Central memory CD4-positive, alpha-beta T cell (primary cell): ENCODE measurements at regions not wholly inside any gene's neighbourhood (a gene's known extent, or its start where the extent isn't known, plus 50 kb on each side); places are given as distances from the start of the nearest gene placed in this dataset.

Experiments
- DNase-seq: peaks from one replicate; pipeline ENCODE4 v3.0.0; 2022

GRCh38 chr13:73929287-73929932 lies 204.8 kb downstream of the KLF12 start:
- no peak for DNase-seq

DNA sequence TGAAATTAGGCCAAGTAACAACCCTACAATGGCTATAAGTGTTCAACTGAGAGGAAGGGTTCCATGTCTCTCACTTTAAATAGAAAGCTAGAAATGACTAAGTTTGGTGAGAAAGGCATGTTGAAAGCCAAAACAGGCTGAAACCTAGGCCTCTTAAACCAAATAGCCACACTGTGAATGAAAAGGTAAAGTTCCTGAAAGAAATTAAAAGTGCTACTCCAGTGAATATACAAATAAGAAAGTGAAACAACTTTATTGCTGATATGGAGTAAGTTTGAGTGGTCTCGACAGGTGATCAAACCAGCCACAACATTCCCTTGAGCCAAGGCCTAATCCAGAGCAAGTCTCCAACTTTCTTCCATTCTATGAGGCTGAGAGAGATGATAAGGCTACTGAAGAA lies 209.6 kb downstream of the KLF12 start:
- DNase-seq: no peak

GRCh38 chr13:73922493-73923393 lies 211.5 kb downstream of the KLF12 start:
- DNase-seq: no peak

DNA sequence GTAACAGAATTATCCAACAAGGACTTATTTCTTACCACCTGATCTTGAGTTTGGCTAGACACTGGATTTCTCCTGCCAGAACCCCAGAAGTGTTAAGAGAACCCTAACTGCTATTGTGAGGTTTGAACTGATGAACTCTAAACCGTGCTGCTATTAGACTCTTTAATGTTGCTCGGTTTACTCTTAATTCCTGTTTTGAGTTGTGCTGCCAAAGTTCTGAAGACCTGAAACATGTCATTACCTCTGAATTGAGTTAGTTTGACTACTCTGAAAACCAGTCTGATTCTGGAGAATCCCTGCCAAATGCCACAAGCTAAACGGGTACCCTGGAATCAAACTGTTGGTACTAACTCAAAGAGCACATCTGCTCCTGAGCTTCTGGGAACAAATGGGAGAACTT lies 215.5 kb downstream of the KLF12 start:
- DNase-seq: no peak

GRCh38 chr13:73913751-73914518 lies 220.3 kb downstream of the KLF12 start:
- DNase-seq: no peak

- DNase-seq: no peak
Observed at GRCh38 chr13:73913079-73913740, 221.0 kb downstream of the KLF12 start.

GRCh38 chr13:73911361-73911760 lies 222.8 kb downstream of the KLF12 start:
- DNase-seq: no peak

GRCh38 chr13:73910733-73911132 lies 223.5 kb downstream of the KLF12 start:
- DNase-seq: no peak

DNA sequence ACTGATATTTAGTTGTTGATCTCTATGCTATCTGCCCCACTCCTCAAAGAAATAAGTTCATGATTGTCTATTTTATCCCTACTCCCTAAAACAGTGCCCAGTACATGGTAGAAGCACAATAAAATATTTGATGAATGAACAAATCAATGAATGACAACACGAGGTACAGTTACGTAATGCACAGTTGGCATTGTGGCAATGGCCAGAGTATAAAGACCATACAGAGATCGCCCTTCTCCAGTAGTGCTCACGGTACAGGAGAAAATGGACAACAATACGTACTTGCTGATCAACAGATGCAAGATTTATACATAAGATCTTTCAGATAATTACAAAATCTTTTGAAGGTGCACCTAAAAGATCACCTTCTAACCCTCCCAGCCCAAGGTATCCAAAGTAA lies 225.4 kb downstream of the KLF12 start:
- no peak for DNase-seq

- no peak for DNase-seq
Observed at GRCh38 chr13:73904625-73905024, 229.6 kb downstream of the KLF12 start.

DNA sequence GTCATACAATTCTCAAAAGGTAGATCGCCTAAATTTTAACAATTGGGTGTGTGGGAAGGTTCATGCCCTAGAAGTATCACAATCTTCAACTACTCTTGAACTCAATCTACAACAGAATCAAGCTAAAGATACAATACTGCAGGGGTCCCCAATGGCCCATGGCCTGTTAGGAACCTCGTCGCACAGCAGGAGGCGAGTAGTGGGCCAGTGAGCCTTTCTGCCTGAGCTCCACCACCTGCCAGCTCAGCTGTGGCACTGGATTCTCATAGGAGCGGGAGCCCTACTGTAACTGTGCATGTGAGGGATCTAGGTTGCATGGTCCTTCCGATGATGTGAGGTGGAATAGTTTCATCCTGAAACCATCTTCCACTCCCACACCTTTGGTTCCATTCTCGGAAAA lies 230.6 kb downstream of the KLF12 start:
- no peak for DNase-seq

GRCh38 chr13:73902847-73903246 lies 231.4 kb downstream of the KLF12 start:
- DNase-seq: no peak

GRCh38 chr13:73902296-73902695 lies 231.9 kb downstream of the KLF12 start:
- no peak for DNase-seq

DNA sequence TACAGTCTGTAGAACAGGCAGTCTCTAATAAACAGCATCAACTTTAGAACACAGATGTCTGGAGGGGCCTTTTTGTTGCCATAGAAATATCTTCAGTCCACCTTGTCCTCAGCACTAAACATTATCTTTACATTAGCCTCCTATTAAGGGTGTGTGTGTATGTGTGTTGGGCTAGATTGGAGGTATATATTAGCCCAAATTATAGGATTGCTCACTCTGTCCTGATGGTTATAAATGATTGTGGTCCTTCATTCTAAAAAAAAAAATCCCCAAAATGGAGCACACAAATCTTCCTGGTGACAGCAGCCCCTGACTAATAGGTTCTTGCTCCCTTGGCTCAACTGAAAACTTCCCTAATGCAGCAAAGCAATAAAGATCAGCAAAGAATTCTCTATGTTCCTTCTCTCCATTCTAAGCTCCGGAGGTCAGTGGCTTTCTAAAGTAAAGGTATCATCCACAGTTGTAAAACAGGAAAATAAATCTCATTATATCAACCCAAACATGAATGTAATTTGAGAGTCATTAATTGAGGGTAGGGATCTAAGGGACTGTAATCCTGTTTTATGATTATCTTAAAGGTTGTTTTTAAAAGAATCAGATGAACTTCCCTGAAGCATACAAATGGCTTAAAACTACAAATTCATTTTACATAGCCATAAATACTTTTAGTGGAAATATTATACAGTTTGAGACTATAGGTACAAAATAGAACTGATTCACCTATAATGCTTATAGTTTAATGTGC lies 232.7 kb downstream of the KLF12 start:
- DNase-seq: no peak

DNA sequence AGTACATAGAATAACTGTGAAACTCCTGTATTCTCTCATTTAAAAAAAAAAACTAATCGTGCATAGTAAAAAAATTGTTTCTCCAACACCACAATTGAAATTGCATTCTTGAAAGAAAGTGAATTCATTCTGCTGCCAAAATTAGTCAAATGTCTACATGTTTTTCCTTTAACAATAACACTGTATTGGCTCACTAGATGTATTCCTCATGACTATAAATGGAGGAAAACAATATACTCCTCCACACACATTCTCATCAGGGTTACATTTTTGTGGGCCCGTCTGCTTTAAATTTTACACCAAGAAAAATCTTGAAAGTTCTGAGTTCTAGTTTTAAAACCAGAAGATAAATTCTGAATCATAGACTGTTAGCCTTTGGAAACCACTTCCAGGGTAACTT lies 233.6 kb downstream of the KLF12 start:
- no peak for DNase-seq

GRCh38 chr13:73898899-73899298 lies 235.3 kb downstream of the KLF12 start:
- no peak for DNase-seq

- DNase-seq: no peak
Observed at GRCh38 chr13:73898276-73898675, 235.9 kb downstream of the KLF12 start.

- no peak for DNase-seq
Observed at GRCh38 chr13:73894995-73895571, 239.1 kb downstream of the KLF12 start.

DNA sequence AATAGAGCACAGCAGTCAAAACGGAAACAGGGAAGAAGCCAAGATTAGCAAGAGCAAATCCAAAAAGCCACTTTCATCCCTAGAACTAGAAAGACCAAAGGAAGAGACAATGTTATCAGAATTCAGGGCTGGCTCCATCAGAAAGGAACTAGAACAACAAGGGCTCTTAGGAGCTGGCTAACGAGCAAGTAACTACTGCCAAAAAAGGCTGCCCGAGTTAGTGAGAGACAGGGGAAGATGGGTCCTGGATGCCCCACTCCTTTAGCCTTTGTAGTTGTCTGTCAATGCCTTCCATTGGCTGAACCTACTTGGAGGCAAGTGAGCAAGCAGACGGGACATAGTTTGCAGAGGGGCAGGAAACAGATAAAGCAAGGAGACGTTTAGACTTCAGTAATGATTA lies 240.4 kb downstream of the KLF12 start:
- DNase-seq: no peak

DNA sequence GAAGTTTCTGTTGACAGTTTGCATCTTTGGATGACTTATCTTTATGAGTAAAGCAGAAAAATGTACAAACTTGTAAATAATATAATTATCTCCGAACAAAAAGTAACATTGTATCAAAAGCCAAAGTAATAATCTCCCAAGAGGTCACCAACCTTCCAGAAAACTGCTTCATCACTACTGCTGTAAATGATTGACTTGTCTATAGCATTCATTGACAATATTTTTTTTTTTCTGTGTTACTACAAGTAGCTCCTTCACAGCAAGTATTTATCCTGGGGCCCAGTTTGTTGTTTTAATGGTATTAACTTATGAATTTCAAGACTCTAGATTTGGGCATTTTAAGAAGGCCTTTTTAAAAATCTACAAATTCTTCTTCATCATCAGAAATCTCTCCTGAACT lies 242.4 kb downstream of the KLF12 start:
- no peak for DNase-seq

DNA sequence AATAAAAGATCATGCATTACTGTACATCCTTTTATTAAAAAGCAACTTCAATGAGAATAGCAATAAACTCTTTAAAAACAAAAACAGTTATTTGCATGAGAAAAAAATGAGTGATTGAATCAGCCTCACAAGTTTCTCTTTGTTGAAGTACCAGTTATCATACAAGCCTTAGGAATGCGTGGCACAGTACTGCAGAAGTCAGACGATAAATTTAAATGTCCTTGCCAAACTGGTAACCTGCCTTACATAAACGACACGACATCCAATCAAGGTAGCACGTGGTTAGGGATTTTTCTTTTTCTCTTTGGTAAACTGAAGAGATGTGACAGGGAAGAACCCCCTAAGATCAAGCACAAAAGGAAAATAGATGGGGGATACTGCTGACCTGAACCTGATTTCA lies 251.0 kb downstream of the KLF12 start:
- no peak for DNase-seq

DNA sequence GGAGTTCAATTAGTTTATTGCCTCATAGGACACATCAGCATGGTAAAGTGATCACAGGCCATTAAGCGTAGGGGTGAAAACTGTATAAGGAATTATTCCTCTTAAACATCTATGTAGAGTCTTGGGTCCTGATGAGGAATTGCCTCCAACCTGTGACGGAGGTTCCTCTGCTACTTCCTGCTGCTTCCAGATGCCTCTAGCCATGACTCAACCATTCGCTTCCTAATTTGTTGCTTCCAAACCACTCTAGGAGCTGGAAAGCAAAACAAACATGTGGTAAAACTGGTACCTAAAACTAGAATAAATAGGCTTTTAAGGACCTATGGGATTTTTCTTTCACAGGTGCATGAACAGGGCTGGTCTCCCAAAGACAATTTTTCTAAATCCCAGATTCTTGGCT lies 253.8 kb downstream of the KLF12 start:
- DNase-seq: no peak
